ENCODE measurements at regions not wholly inside any gene's neighbourhood (a gene's known extent, or its start where the extent isn't known, plus 50 kb on each side); places are given as distances from the start of the nearest gene placed in this dataset.
A peak's percentile ranks its signal among the peaks of the same experiment; 100 is the strongest.
"Not testable (repeated sequence)": the region's sequence is repeated elsewhere in the genome, so short reads cannot be mapped to it uniquely, and the experiment has no call there.

- DNase-seq (ENCODE audit: low read depth in 2 of 2): no peak
Measured at GRCh38 chr5:42989190-42989589, 50.9 kb downstream of the ANXA2R start.

GRCh38 chr5:42988568-42988967 lies 51.6 kb downstream of the ANXA2R start:
- DNase-seq (ENCODE audit: low read depth in 2 of 2): no peak

GRCh38 chr5:42985129-42986037 lies 54.7 kb downstream of the ANXA2R start:
- DNase-seq (ENCODE audit: low read depth in 2 of 2): peak in 1 of 2 donors; percentile 75

GRCh38 chr5:42984307-42984706 lies 55.8 kb downstream of the ANXA2R start:
- peak in 1 of 2 donors; percentile 45 for DNase-seq (ENCODE audit: low read depth in 2 of 2)

- no peak for DNase-seq (ENCODE audit: low read depth in 2 of 2)
Measured at GRCh38 chr5:42982107-42982622, 58.0 kb downstream of the ANXA2R start.

- DNase-seq (ENCODE audit: low read depth in 2 of 2): not testable (repeated sequence)
Measured at GRCh38 chr5:42981417-42982106, 58.6 kb downstream of the ANXA2R start.

- DNase-seq (ENCODE audit: low read depth in 2 of 2): not testable (repeated sequence)
Measured at GRCh38 chr5:42981015-42981414, 59.1 kb downstream of the ANXA2R start.

GRCh38 chr5:42980391-42980790 lies 59.7 kb downstream of the ANXA2R start:
- DNase-seq (ENCODE audit: low read depth in 2 of 2): not testable (repeated sequence)

- DNase-seq (ENCODE audit: low read depth in 2 of 2): not testable (repeated sequence)
Measured at GRCh38 chr5:42979242-42979641, 60.9 kb downstream of the ANXA2R start.

GRCh38 chr5:42974536-42974935 lies 65.6 kb downstream of the ANXA2R start:
- DNase-seq (ENCODE audit: low read depth in 2 of 2): peak in 1 of 2 donors; percentile 30

GRCh38 chr5:42970636-42971559 lies 69.2 kb downstream of the ANXA2R start:
- DNase-seq (ENCODE audit: low read depth in 2 of 2): peak in 1 of 2 donors; percentile 14

GRCh38 chr5:42965934-42966333 lies 74.2 kb downstream of the ANXA2R start:
- no peak for DNase-seq (ENCODE audit: low read depth in 2 of 2)

GRCh38 chr5:42963412-42963811 lies 76.7 kb downstream of the ANXA2R start:
- no peak for DNase-seq (ENCODE audit: low read depth in 2 of 2)

GRCh38 chr5:42962124-42962523 lies 78.0 kb downstream of the ANXA2R start:
- DNase-seq (ENCODE audit: low read depth in 2 of 2): no peak

- no peak for DNase-seq (ENCODE audit: low read depth in 2 of 2)
Measured at GRCh38 chr5:42960506-42960905, 79.6 kb downstream of the ANXA2R start.

GRCh38 chr5:42956551-42956950 lies 83.6 kb downstream of the ANXA2R start:
- DNase-seq (ENCODE audit: low read depth in 2 of 2): no peak

- DNase-seq (ENCODE audit: low read depth in 2 of 2): peak in 1 of 2 donors; percentile 19
Measured at GRCh38 chr5:42953041-42953440, 87.1 kb downstream of the ANXA2R start.

- peak in 1 of 2 donors; percentile 18 for DNase-seq (ENCODE audit: low read depth in 2 of 2)
Measured at GRCh38 chr5:42952578-42952974, 87.5 kb downstream of the ANXA2R start.

- peak; percentile 61 to 65 for DNase-seq (ENCODE audit: low read depth in 2 of 2)
Measured at GRCh38 chr5:42951293-42951840, 88.8 kb downstream of the ANXA2R start.

GRCh38 chr5:42950456-42951292 lies 89.4 kb downstream of the ANXA2R start:
- peak; percentile 78 to 100 for DNase-seq (ENCODE audit: low read depth in 2 of 2)

Measured in lung microvascular endothelial cell (primary cell).